ENCODE measurements at regions not wholly inside any gene's neighbourhood (a gene's known extent, or its start where the extent isn't known, plus 50 kb on each side); places are given as distances from the start of the nearest gene placed in this dataset.

DNA sequence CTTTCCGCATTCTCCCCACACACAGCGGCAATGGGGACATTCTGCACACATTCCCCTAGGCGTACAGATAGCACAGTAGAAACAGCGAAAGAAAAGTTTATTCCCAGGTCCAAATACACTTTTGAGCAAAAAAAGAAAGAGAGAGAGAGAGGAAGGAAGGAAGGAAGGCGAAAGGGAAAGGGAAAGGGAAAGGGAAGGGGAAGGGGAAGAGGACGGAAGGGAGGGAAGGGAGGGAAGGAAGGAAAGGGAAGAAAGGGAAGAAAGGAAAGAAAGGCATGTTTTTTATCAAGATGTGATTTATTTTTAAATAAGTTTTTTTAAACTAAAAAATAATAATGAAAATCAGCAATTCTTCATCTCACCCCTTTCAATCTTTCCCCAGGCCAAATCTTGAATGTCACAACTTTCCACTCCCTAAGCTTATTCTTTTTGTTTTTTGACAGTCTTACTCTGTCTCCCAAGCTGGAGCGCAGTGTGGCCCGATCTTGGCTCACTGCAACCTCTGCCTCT, 281.7 kb downstream of the SKIDA1 start:
- Histone ChIP-seq H3K27ac (ENCODE audit: low read depth, low read length) (no peak overlapping the region), H3K27me3 (ENCODE audit: insufficient read depth, low read length) (no peaks in the 10 kb centered on the region), H3K4me1 (ENCODE audit: insufficient read depth, low read length) (no peaks in the 10 kb centered on the region), H3K9me3 (ENCODE audit: low read depth, low read length) (no peaks in the 10 kb centered on the region), H3K79me2 (ENCODE audit: insufficient read depth, low read length) (no peaks in the 10 kb centered on the region), H3K4me3 (ENCODE audit: insufficient read depth, low read length) (no peak overlapping the region), H4K20me1 (ENCODE audit: insufficient read depth, low read length) (no peaks in the 10 kb centered on the region), H2AFZ (ENCODE audit: low read length) (no peak overlapping the region), H3K36me3 (ENCODE audit: insufficient read depth, low read length) (no peaks in the 10 kb centered on the region), H3K4me2 (ENCODE audit: insufficient read depth, low read length) (no peak overlapping the region)
- TF ChIP-seq CTCF (IDR thresholded peaks at IDR 0.05; ENCODE audit: extremely low read depth, low read depth, low read length): no peak
- no peak for DNase-seq (ENCODE audit: insufficient read length, low spot score, missing footprints)

DNA sequence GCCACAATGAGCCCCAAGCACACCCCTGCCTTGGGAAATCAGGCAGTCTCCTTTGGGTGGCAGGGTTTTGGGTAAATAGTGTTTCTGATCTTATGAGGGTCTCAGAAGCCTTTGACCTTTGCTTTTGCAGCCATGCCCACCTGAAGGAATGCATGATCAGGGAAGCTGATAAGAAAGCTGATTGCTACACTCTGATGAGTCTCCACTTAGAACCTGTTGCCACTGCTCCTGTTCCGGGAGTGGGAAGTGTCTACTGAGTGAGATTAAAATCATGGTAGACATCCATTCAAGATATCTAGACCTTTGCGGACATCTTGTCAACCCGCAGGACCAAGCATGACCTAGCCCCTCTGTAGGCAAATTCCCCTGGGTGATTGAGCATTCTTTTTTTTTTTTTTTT, 282.6 kb downstream of the SKIDA1 start:
- no peaks in the 10 kb centered on the region for H3K27me3 ChIP-seq (ENCODE audit: insufficient read depth, low read length)
- no peak overlapping the region for H3K4me2 ChIP-seq (ENCODE audit: insufficient read depth, low read length)
- H3K9me3 ChIP-seq (ENCODE audit: low read depth, low read length): no peaks in the 10 kb centered on the region
- H3K79me2 ChIP-seq (ENCODE audit: insufficient read depth, low read length): no peaks in the 10 kb centered on the region
- H3K4me3 ChIP-seq (ENCODE audit: insufficient read depth, low read length): no peak overlapping the region
- TF ChIP-seq CTCF (IDR thresholded peaks at IDR 0.05; ENCODE audit: extremely low read depth, low read depth, low read length): no peak
- no peak overlapping the region for H2AFZ ChIP-seq (ENCODE audit: low read length)
- no peaks in the 10 kb centered on the region for H3K4me1 ChIP-seq (ENCODE audit: insufficient read depth, low read length)
- no peak for DNase-seq (ENCODE audit: insufficient read length, low spot score, missing footprints)
- H4K20me1 ChIP-seq (ENCODE audit: insufficient read depth, low read length): no peaks in the 10 kb centered on the region
- no peak overlapping the region for H3K27ac ChIP-seq (ENCODE audit: low read depth, low read length)
- no peaks in the 10 kb centered on the region for H3K36me3 ChIP-seq (ENCODE audit: insufficient read depth, low read length)

- no peak for TF ChIP-seq CTCF (IDR thresholded peaks at IDR 0.05; ENCODE audit: extremely low read depth, low read depth, low read length)
- peak; percentile 25 for DNase-seq (ENCODE audit: insufficient read length, low spot score, missing footprints)
- Histone ChIP-seq H3K9me3 (ENCODE audit: low read depth, low read length) (no peaks in the 10 kb centered on the region), H3K4me1 (ENCODE audit: insufficient read depth, low read length) (no peaks in the 10 kb centered on the region), H3K27me3 (ENCODE audit: insufficient read depth, low read length) (no peaks in the 10 kb centered on the region), H3K4me3 (ENCODE audit: insufficient read depth, low read length) (no peak overlapping the region), H4K20me1 (ENCODE audit: insufficient read depth, low read length) (no peaks in the 10 kb centered on the region), H3K4me2 (ENCODE audit: insufficient read depth, low read length) (no peak overlapping the region), H3K36me3 (ENCODE audit: insufficient read depth, low read length) (no peaks in the 10 kb centered on the region), H3K79me2 (ENCODE audit: insufficient read depth, low read length) (no peaks in the 10 kb centered on the region), H2AFZ (ENCODE audit: low read length) (no peak overlapping the region), H3K27ac (ENCODE audit: low read depth, low read length) (no peak overlapping the region)
These were observed 286.8 kb downstream of the SKIDA1 start for GRCh38 chr10:21238717-21239116.

DNA sequence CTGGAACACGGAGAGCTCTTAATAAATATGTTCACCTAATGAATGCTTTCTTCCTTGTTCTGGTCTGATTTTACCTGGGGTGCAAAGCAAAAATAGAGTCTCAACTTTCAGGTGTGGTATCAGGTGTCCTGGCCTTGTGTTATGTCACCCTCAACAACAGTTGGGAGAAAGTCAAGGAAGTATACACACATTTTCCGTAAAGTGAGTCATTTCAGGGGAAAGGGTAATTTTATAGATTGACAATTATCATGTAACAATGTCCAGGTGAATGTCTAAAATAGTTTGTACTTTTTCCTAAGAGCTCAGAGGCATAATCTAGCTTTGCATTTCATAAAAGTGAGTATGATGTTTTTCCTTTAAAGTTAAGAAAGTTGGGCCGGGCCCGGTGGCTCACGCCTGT, 287.4 kb downstream of the SKIDA1 start:
- H2AFZ ChIP-seq (ENCODE audit: low read length): no peak overlapping the region
- no peaks in the 10 kb centered on the region for H3K36me3 ChIP-seq (ENCODE audit: insufficient read depth, low read length)
- H3K79me2 ChIP-seq (ENCODE audit: insufficient read depth, low read length): no peaks in the 10 kb centered on the region
- H3K4me3 ChIP-seq (ENCODE audit: insufficient read depth, low read length): no peak overlapping the region
- H3K9me3 ChIP-seq (ENCODE audit: low read depth, low read length): no peaks in the 10 kb centered on the region
- peak; percentile 23 for DNase-seq (ENCODE audit: insufficient read length, low spot score, missing footprints)
- H3K27ac ChIP-seq (ENCODE audit: low read depth, low read length): no peak overlapping the region
- no peak for TF ChIP-seq CTCF (IDR thresholded peaks at IDR 0.05; ENCODE audit: extremely low read depth, low read depth, low read length)
- no peak overlapping the region for H3K4me2 ChIP-seq (ENCODE audit: insufficient read depth, low read length)
- no peaks in the 10 kb centered on the region for H4K20me1 ChIP-seq (ENCODE audit: insufficient read depth, low read length)
- no peaks in the 10 kb centered on the region for H3K4me1 ChIP-seq (ENCODE audit: insufficient read depth, low read length)
- H3K27me3 ChIP-seq (ENCODE audit: insufficient read depth, low read length): no peaks in the 10 kb centered on the region
